ES-I3 (cell line): ENCODE measurements at regions not wholly inside any gene's neighbourhood (a gene's known extent, or its start where the extent isn't known, plus 50 kb on each side); places are given as distances from the start of the nearest gene placed in this dataset.

Experiments used
- H3K36me3 ChIP-seq: 2 replicates; pipeline ENCODE4 v1.6.1; 2013; ENCODE audit warnings: mild to moderate bottlenecking, low read length, control low read depth, moderate library complexity; ENCODE audit not compliant: insufficient read depth
- H3K4me1 ChIP-seq: 2 replicates; pipeline ENCODE4 v1.6.1; 2013; ENCODE audit warnings: mild to moderate bottlenecking, control low read depth, low read length; ENCODE audit not compliant: insufficient read depth
- H3K9ac ChIP-seq: 2 replicates; pipeline ENCODE4 v1.6.1; 2013; ENCODE audit warnings: low read depth, mild to moderate bottlenecking, low read length, moderate library complexity
- H3K9me3 ChIP-seq: 2 replicates; pipeline ENCODE4 v1.6.1; 2013; ENCODE audit warnings: mild to moderate bottlenecking, low read length, moderate library complexity; ENCODE audit not compliant: control insufficient read depth, insufficient read depth

DNA sequence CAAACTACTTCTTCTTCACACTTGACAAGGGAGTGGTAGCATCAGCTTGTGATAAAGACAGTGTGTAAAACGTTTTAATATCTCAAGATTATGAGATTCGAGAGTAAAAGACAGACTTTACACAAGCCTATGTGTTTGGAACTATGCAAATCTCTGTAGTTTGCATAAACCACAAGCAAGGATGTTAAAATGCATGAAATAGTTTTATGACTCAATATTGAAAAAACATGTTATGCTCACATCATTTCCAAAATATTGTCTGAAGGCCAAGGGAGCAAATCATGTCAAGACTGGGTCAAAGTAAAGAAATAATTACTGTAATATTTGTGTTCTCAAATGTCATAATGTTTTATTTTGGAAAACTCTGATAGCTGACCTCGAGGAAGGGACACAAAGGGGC, 316.8 kb upstream of the KLF12 start:
- Histone ChIP-seq H3K9ac (no peak overlapping the region), H3K4me1 (no peaks in the 10 kb centered on the region), H3K9me3 (no peaks in the 10 kb centered on the region), H3K36me3 (no peaks in the 10 kb centered on the region)

DNA sequence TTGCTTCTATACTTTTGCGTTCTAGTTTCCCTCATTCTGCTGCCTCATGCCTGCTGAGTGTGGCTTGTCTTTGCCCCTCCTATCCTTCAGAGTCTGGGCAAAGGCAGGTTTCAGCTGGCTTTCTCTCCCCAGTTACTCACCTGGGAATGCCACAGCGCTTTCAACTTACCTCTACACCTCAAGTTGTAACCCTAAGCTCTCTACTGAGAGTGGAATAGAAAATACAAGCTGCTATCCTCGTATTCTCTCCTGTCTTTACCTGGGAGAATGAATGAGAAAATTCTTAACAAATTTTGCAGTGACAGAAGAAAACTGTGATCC, 316.3 kb upstream of the KLF12 start:
- H3K9ac ChIP-seq = no peak overlapping the region
- H3K9me3 ChIP-seq = no peaks in the 10 kb centered on the region
- H3K4me1 ChIP-seq = no peaks in the 10 kb centered on the region
- no peaks in the 10 kb centered on the region for H3K36me3 ChIP-seq

GRCh38 chr13:74449811-74450524, 315.8 kb upstream of the KLF12 start:
- Histone ChIP-seq H3K9ac (no peak overlapping the region), H3K4me1 (no peaks in the 10 kb centered on the region), H3K9me3 (no peaks in the 10 kb centered on the region), H3K36me3 (no peaks in the 10 kb centered on the region)

- H3K9ac ChIP-seq = no peak overlapping the region
- no peaks in the 10 kb centered on the region for H3K36me3 ChIP-seq
- H3K9me3 ChIP-seq = peaks cover 6% of the 10 kb centered on the region; the same call in 1 of the 2 replicates
- no peaks in the 10 kb centered on the region for H3K4me1 ChIP-seq
Measured at GRCh38 chr13:74444864-74445479, 310.8 kb upstream of the KLF12 start.

DNA sequence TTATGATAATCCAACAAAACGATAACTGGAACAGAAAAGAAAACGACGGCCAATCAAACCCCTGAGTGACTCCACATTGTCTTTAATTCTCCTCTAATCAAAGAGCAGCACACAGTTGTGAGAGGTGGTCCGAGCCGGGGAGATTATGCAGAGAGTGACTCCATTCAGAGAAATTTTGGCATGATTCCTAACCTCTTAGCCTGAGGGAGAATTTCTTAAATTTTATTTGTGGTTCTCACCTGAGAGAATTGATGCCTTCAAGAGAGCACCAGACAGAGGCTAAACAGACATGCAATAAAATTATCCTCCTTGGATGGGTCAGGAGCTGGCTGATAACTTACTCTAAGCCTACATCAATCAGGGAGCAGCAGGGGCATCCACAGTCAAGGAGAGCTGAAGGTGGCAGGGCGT, 310.0 kb upstream of the KLF12 start:
- Histone ChIP-seq H3K36me3 (no peaks in the 10 kb centered on the region), H3K9ac (no peak overlapping the region)

GRCh38 chr13:74443631-74444030, 309.4 kb upstream of the KLF12 start:
- no peaks in the 10 kb centered on the region for H3K36me3 ChIP-seq

More for the DNA sequence above, 310.0 kb upstream of the KLF12 start:
- H3K4me1 ChIP-seq = no peaks in the 10 kb centered on the region
- peaks cover 6% of the 10 kb centered on the region; the same call in 1 of the 2 replicates for H3K9me3 ChIP-seq

DNA sequence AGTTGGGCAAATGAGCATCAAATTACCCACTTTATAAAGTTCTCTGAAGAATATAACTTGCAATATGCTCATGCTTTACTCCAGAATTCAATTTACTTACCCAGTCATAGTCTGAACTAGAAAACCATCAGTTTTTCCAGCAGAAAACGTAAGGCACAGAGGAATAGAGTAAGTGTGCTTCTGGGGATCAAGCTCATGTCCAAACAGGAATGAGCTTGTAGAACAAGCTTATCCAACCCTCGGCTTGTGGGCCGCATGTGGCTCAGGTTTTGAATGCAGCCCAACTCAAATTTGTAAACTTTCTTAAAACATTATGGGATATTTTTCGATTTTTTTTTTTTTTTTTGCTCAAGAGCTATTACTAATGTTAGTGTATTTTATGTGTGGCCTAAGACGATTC, 308.5 kb upstream of the KLF12 start:
- no peaks in the 10 kb centered on the region for H3K4me1 ChIP-seq
- peaks cover 6% of the 10 kb centered on the region; the same call in 1 of the 2 replicates for H3K9me3 ChIP-seq
- H3K36me3 ChIP-seq = no peaks in the 10 kb centered on the region
- no peak overlapping the region for H3K9ac ChIP-seq

More at GRCh38 chr13:74443631-74444030, 309.4 kb upstream of the KLF12 start:
- Histone ChIP-seq H3K4me1 (no peaks in the 10 kb centered on the region), H3K9ac (no peak overlapping the region), H3K9me3 (peaks cover 6% of the 10 kb centered on the region; the same call in 1 of the 2 replicates)

DNA sequence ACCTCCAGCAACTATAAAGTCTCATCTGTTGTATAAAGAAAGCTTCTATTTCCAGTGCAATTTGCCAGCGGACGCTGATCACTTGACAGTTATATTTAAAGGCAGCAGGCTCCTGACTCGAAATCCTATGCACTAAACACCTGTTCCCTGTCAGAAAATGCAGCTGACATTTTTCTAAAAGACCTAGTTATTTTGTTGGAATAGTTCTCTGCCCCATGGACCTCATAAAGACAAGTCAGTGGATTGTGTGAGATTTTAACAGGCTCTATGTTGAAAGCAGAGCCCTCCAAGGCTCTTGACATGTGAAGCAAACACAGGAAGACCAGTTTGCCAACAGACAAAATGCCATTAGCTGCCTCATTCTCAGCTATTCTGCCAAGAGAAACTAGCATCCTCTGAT, 304.7 kb upstream of the KLF12 start:
- peaks cover 6% of the 10 kb centered on the region; the same call in 1 of the 2 replicates for H3K9me3 ChIP-seq
- no peak overlapping the region for H3K9ac ChIP-seq
- no peaks in the 10 kb centered on the region for H3K4me1 ChIP-seq
- H3K36me3 ChIP-seq = no peaks in the 10 kb centered on the region

GRCh38 chr13:74434782-74435181, 300.6 kb upstream of the KLF12 start:
- Histone ChIP-seq H3K4me1 (no peaks in the 10 kb centered on the region), H3K9me3 (no peaks in the 10 kb centered on the region), H3K36me3 (no peaks in the 10 kb centered on the region), H3K9ac (no peak overlapping the region)

DNA sequence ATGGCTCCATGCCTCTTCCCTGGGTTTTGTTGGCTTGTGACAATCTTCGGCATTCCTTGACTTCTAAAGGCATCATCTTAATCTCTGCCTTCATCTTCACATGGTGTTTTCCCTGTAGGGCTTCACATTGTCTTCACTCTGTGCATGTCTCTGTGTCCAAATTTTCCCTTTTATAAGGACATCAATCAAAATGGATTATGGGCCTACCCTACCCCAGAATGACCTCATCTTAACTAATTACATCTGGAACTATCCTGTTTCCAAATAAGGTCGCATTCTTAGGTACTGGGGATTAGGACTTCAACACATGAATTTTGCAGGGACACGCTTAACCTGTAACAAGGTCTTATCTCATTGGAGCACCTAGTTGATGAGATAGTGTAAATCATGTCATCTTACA, 290.3 kb upstream of the KLF12 start:
- Histone ChIP-seq H3K4me1 (no peaks in the 10 kb centered on the region), H3K36me3 (no peaks in the 10 kb centered on the region), H3K9me3 (no peaks in the 10 kb centered on the region)

DNA sequence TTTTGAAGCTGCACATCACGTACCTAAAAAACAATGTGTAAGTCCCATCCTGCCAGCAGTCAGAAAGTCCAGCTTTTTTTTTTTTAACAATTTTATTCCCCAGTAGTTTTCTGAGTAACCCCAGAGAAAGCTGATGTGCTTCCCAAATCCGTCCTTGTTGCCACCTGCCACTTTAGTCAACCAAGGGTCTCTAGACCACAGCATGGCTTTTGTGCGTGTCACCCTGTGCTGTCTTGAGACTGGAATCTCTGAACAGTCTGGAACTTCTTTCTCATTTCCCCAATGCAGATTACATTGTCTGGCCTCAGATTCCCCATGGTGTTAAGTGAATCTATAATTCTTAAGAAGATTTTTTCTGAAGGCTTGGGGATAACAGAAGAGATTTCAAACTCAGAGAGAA, 289.2 kb upstream of the KLF12 start:
- H3K9me3 ChIP-seq = no peaks in the 10 kb centered on the region
- no peak overlapping the region for H3K9ac ChIP-seq
- H3K36me3 ChIP-seq = no peaks in the 10 kb centered on the region
- H3K4me1 ChIP-seq = no peaks in the 10 kb centered on the region

More for the DNA sequence above, 290.3 kb upstream of the KLF12 start:
- no peak overlapping the region for H3K9ac ChIP-seq

DNA sequence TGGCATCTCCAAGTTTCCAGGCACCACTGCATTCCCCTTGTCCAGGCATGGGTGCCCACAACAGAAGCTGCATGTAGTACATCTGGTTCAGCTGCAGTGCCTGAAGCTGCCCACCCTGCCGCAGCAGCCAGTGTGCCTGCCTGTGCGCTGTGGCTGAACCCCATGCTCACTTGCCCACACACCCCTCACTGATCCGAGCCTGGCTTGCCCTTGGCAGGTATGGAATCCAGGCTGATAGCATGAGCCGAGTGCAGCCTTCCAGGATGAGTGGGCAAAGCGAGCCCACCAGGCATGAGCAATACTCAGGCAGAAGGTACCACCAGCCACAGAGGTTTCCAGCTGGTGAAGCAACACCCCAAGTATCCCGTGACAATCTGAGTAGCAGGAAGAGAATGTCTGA, 280.3 kb upstream of the KLF12 start:
- Histone ChIP-seq H3K4me1 (no peaks in the 10 kb centered on the region), H3K9me3 (no peaks in the 10 kb centered on the region; the same call in 1 of the 2 replicates), H3K36me3 (no peaks in the 10 kb centered on the region), H3K9ac (no peak overlapping the region)

GRCh38 chr13:74413482-74413881, 279.3 kb upstream of the KLF12 start:
- no peaks in the 10 kb centered on the region for H3K36me3 ChIP-seq
- H3K9me3 ChIP-seq = no peaks in the 10 kb centered on the region; the same call in 1 of the 2 replicates
- no peak overlapping the region for H3K9ac ChIP-seq
- H3K4me1 ChIP-seq = no peaks in the 10 kb centered on the region

GRCh38 chr13:74409551-74409950, 275.3 kb upstream of the KLF12 start:
- Histone ChIP-seq H3K9me3 (no peaks in the 10 kb centered on the region; the same call in 1 of the 2 replicates), H3K9ac (no peak overlapping the region), H3K36me3 (no peaks in the 10 kb centered on the region), H3K4me1 (no peaks in the 10 kb centered on the region)

- Histone ChIP-seq H3K4me1 (no peaks in the 10 kb centered on the region), H3K9ac (no peak overlapping the region), H3K9me3 (no peaks in the 10 kb centered on the region), H3K36me3 (no peaks in the 10 kb centered on the region)
Measured at GRCh38 chr13:74406420-74406819, 272.2 kb upstream of the KLF12 start.
